ENCODE measurements at regions not wholly inside any gene's neighbourhood (a gene's known extent, or its start where the extent isn't known, plus 50 kb on each side); places are given as distances from the start of the nearest gene placed in this dataset.
"Not testable (repeated sequence)": the region's sequence is repeated elsewhere in the genome, so short reads cannot be mapped to it uniquely, and the experiment has no call there.

- no peak overlapping the region for H3K4me3 ChIP-seq (ENCODE audit: low read depth, low read length)
- no peak for DNase-seq (ENCODE audit: low read depth)
- TF ChIP-seq CTCF (conservative IDR thresholded peaks at IDR 0.05; ENCODE audit: low read depth, low read length) = no peak
Measured at GRCh38 chrX:99001286-99001685, 1408.8 kb downstream of the PCDH19 start.

GRCh38 chrX:98962996-98963395 lies 1447.1 kb downstream of the PCDH19 start:
- no peak overlapping the region for H3K4me3 ChIP-seq (ENCODE audit: low read depth, low read length)
- no peak for DNase-seq (ENCODE audit: low read depth)
- TF ChIP-seq CTCF (conservative IDR thresholded peaks at IDR 0.05; ENCODE audit: low read depth, low read length) = no peak

GRCh38 chrX:98956014-98956413 lies 1454.1 kb downstream of the PCDH19 start:
- no peak for DNase-seq (ENCODE audit: low read depth)

GRCh38 chrX:98939456-98939855 lies 1470.6 kb downstream of the PCDH19 start:
- TF ChIP-seq CTCF (conservative IDR thresholded peaks at IDR 0.05; ENCODE audit: low read depth, low read length) = no peak
- H3K4me3 ChIP-seq (ENCODE audit: low read depth, low read length) = no peak overlapping the region
- no peak for DNase-seq (ENCODE audit: low read depth)

More at GRCh38 chrX:98956014-98956413, 1454.1 kb downstream of the PCDH19 start:
- no peak for TF ChIP-seq CTCF (conservative IDR thresholded peaks at IDR 0.05; ENCODE audit: low read depth, low read length)
- H3K4me3 ChIP-seq (ENCODE audit: low read depth, low read length) = no peak overlapping the region

DNA sequence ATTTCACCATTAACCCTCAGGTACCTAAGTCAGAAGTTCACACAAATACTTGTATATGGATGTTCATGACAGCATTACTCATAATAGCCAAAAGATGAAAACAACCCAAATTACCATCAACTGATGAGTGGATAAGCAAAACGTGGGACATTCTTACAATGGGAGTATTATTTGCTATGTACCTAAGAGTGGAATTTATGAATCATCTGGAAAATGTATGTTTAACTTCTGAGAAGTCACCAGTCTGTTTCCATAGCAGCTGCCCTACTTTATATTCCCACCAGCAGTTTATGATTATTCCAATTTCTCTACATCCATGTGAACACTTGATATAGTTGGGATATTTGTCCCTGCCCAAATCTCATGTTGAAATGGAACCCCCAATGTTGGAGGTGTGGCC lies 1478.9 kb downstream of the PCDH19 start:
- DNase-seq (ENCODE audit: low read depth) = no peak
- TF ChIP-seq CTCF (conservative IDR thresholded peaks at IDR 0.05; ENCODE audit: low read depth, low read length) = no peak
- no peak overlapping the region for H3K4me3 ChIP-seq (ENCODE audit: low read depth, low read length)

- no peak for DNase-seq (ENCODE audit: low read depth)
- H3K4me3 ChIP-seq (ENCODE audit: low read depth, low read length) = no peak overlapping the region
- TF ChIP-seq CTCF (conservative IDR thresholded peaks at IDR 0.05; ENCODE audit: low read depth, low read length) = no peak
Measured at GRCh38 chrX:98924511-98924910, 1485.6 kb downstream of the PCDH19 start.

- no peak overlapping the region for H3K4me3 ChIP-seq (ENCODE audit: low read depth, low read length)
- no peak for DNase-seq (ENCODE audit: low read depth)
- TF ChIP-seq CTCF (conservative IDR thresholded peaks at IDR 0.05; ENCODE audit: low read depth, low read length) = no peak
Measured at GRCh38 chrX:98897191-98897590, 1512.9 kb downstream of the PCDH19 start.

GRCh38 chrX:98850639-98851038 lies 1559.4 kb downstream of the PCDH19 start:
- DNase-seq (ENCODE audit: low read depth); H3K4me3 ChIP-seq (ENCODE audit: low read depth, low read length): not testable (repeated sequence)
